Spleen (tissue), 11 donors: ENCODE measurements at regions not wholly inside any gene's neighbourhood (a gene's known extent, or its start where the extent isn't known, plus 50 kb on each side); places are given as distances from the start of the nearest gene placed in this dataset.
"Not testable (repeated sequence)": the region's sequence is repeated elsewhere in the genome, so short reads cannot be mapped to it uniquely, and the experiment has no call there.

Experiments used
- DNase-seq: peaks from one replicate; pipeline ENCODE4 v3.0.0-alpha.2; 2020
- H3K27ac ChIP-seq, 8 donors: fragments of 200-600 bp; sonication (generic) in 7 of 8; 1 replicate in 4 of 8; 2 replicates in 4 of 8; pipeline versions ENCODE4 v1.5.0 to v1.8.0; 2016 to 2021; ENCODE audit warnings: inconsistent platforms in 4 of 8, mild to moderate bottlenecking in 4 of 8, moderate library complexity in 1 of 8
- H3K27me3 ChIP-seq, 7 donors: fragments of 200-600 bp; sonication (generic) in 6 of 7; replicated peaks in 1 of 7; 1 replicate in 4 of 7; 2 replicates in 3 of 7; pipeline versions ENCODE4 v1.5.0 to v1.8.0; 2016 to 2021; ENCODE audit warnings: inconsistent platforms in 3 of 7, mild to moderate bottlenecking in 1 of 7
- H3K36me3 ChIP-seq, 6 donors: fragments of 200-600 bp; sonication (generic) in 5 of 6; 1 replicate in 4 of 6; 2 replicates in 2 of 6; pipeline versions ENCODE4 v1.5.0 to v1.8.0; 2016 to 2021; ENCODE audit warnings: inconsistent platforms in 2 of 6
- H3K4me1 ChIP-seq, 6 donors: fragments of 200-600 bp; sonication (generic) in 5 of 6; 1 replicate in 3 of 6; 2 replicates in 3 of 6; pipeline versions ENCODE4 v1.5.0 to v1.8.0; 2016 to 2021; ENCODE audit warnings: inconsistent platforms in 3 of 6
- H3K4me3 ChIP-seq, 8 donors: fragments of 200-600 bp; sonication (generic) in 7 of 8; 1 replicate in 4 of 8; 2 replicates in 4 of 8; pipeline versions ENCODE4 v1.5.0 to v1.8.0; 2016 to 2021; ENCODE audit warnings: inconsistent platforms in 4 of 8, mild to moderate bottlenecking in 4 of 8, moderate library complexity in 2 of 8
- H3K9me3 ChIP-seq, 8 donors: fragments of 200-600 bp; sonication (generic) in 7 of 8; 1 replicate in 4 of 8; 2 replicates in 4 of 8; pipeline versions ENCODE4 v1.5.0 to v1.8.0; 2016 to 2021; ENCODE audit warnings: inconsistent platforms in 4 of 8
- POLR2A ChIP-seq, 3 donors: fragments of 450-650 bp; IDR thresholded peaks; one replicate each; pipeline ENCODE4 v1.5.1; 2017; ENCODE audit warnings: antibody characterized with exemption in 3 of 3, mild to moderate bottlenecking in 1 of 3
- POLR2AphosphoS5 ChIP-seq, 3 donors: sonication (generic); formaldehyde crosslinking; IDR thresholded peaks; one replicate each; pipeline ENCODE4 v1.5.1; 2017; ENCODE audit warnings: antibody characterized with exemption in 3 of 3
- WGBS, 5 donors: extraction: QIAGEN DNeasy Blood & Tissue Kit in 3 of 5; methylation state at CpG; one replicate each; pipeline versions ENCODE4 v1.1.5 to v1.1.7; 2013 to 2018; 5-methylcytosine and 5-hydroxymethylcytosine counted together
- intact Hi-C: fragments of 100-400 bp; cut with DNase I; formaldehyde crosslinking; loops from one replicate; pipeline ENCODE4 v1.15.0; 2023; ENCODE audit warnings: low total_unique reads
- TF ChIP-seq, protein P1 (sequence below), 11 experiments: fragments of 200-600 bp in 7 of 11; fragments of 450-650 bp in 4 of 11; sonication (generic) in 4 of 11; IDR thresholded peaks in 8 of 11; conservative IDR thresholded peaks in 3 of 11; 1 replicate in 7 of 11; 2 replicates in 4 of 11; pipeline versions ENCODE4 v1.4.0 to v1.8.0; 2016 to 2021; ENCODE audit warnings: antibody characterized with exemption in 11 of 11, inconsistent platforms in 4 of 11, mild to moderate bottlenecking in 1 of 11
- donor health status: healthy with polysubstance abuse.
- donor health status: DM: no; HTN: no; CAD: no; lungs with moderate emphysema.
- donor health status: DM: no; HTN: no; CAD: no.
- donor health status: Bipolar disorder and iron deficiency.
- donor health status: healthy.
- donor health status: DM: no; HTN: no; CAD: no.
- donor health status: DM: yes; HTN: yes; CAD: no.

- no peaks in the 10 kb centered on the region for H3K9me3 ChIP-seq
- H3K27ac ChIP-seq, result no peak overlapping the region
- no peaks in the 10 kb centered on the region for H3K4me1 ChIP-seq
- TF ChIP-seq POLR2A (IDR thresholded peaks at IDR 0.05) (no peak), POLR2AphosphoS5 (IDR thresholded peaks at IDR 0.05) (no peak)
- TF ChIP-seq, protein P1, sequence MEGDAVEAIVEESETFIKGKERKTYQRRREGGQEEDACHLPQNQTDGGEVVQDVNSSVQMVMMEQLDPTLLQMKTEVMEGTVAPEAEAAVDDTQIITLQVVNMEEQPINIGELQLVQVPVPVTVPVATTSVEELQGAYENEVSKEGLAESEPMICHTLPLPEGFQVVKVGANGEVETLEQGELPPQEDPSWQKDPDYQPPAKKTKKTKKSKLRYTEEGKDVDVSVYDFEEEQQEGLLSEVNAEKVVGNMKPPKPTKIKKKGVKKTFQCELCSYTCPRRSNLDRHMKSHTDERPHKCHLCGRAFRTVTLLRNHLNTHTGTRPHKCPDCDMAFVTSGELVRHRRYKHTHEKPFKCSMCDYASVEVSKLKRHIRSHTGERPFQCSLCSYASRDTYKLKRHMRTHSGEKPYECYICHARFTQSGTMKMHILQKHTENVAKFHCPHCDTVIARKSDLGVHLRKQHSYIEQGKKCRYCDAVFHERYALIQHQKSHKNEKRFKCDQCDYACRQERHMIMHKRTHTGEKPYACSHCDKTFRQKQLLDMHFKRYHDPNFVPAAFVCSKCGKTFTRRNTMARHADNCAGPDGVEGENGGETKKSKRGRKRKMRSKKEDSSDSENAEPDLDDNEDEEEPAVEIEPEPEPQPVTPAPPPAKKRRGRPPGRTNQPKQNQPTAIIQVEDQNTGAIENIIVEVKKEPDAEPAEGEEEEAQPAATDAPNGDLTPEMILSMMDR (IDR thresholded peaks at IDR 0.05 in 8 of 11, conservative IDR thresholded peaks at IDR 0.05 in 3 of 11), result no peak
- no peaks in the 10 kb centered on the region for H3K36me3 ChIP-seq
- H3K4me3 ChIP-seq, result no peak overlapping the region
- WGBS, 5 donors, result 88 to 95% (median 92%) methylated on average over 2 of the region's 2 CpGs
- no peak for DNase-seq
- intact Hi-C loops, result no loop called here
- peaks cover 0 to 25% (median 0%) of the 10 kb centered on the region in 7 donors for H3K27me3 ChIP-seq
These were observed 62.7 kb upstream of the ITGA11 start for GRCh38 chr15:68494573-68495110.

- WGBS, 5 donors, result 74 to 91% (median 77%) methylated on average over 1 of the region's 1 CpG
- no peak for DNase-seq
- Histone ChIP-seq H3K27me3 (peaks cover 0 to 21% (median 0%) of the 10 kb centered on the region in 7 donors), H3K36me3 (no peaks in the 10 kb centered on the region), H3K4me1 (no peaks in the 10 kb centered on the region), H3K27ac (no peak overlapping the region), H3K4me3 (no peak overlapping the region), H3K9me3 (no peaks in the 10 kb centered on the region)
- intact Hi-C loops, result no loop called here
- TF ChIP-seq, protein P1 (IDR thresholded peaks at IDR 0.05 in 8 of 11, conservative IDR thresholded peaks at IDR 0.05 in 3 of 11), result no peak
- TF ChIP-seq POLR2A (IDR thresholded peaks at IDR 0.05) (no peak), POLR2AphosphoS5 (IDR thresholded peaks at IDR 0.05) (no peak)
These were observed 63.4 kb upstream of the ITGA11 start for GRCh38 chr15:68495221-68495950.

DNA sequence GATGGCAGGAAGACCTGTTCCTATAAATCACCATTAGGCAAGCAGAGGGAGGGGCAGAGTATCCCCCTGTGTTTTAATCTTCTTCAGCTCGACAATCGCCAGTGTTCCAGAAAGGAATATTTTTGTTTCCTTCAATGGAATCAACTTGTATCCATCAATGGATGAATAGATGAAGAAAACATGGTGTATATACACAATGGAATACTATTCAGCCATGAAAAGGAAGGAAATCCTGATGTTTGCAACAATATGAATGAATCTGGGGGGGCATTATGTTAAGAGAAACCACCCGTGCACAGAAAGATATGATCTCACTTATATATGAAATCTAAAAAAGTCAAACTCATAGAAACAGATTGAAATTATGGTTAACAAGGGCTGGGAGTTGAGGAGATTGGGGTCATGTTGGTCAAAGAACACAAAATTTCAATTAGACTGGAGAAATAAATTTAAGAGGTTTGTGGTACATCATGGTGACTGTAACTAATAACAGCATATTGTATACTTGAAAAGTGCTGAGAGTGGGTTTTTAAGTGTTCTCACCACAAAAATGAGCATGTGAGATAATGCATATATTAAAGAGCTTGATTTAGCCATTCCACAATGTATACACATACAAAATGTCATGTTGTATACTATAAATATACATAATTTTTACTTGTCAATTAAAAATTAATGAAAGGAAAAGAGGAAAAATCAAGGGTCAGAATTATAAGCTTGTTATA, 64.2 kb upstream of the ITGA11 start:
- H3K27me3 ChIP-seq, result peaks cover 0 to 21% (median 0%) of the 10 kb centered on the region in 7 donors
- H3K4me1 ChIP-seq, result no peaks in the 10 kb centered on the region
- H3K9me3 ChIP-seq, result no peaks in the 10 kb centered on the region
- no peak for DNase-seq
- H3K4me3 ChIP-seq, result no peak overlapping the region
- no peak overlapping the region for H3K27ac ChIP-seq
- TF ChIP-seq, protein P1 (IDR thresholded peaks at IDR 0.05 in 8 of 11, conservative IDR thresholded peaks at IDR 0.05 in 3 of 11), result no peak
- TF ChIP-seq POLR2A (IDR thresholded peaks at IDR 0.05) (no peak), POLR2AphosphoS5 (IDR thresholded peaks at IDR 0.05) (no peak)
- 71 to 86% (median 77%) methylated on average over 3 of the region's 3 CpGs for WGBS, 5 donors
- intact Hi-C loops, result no loop called here
- H3K36me3 ChIP-seq, result no peaks in the 10 kb centered on the region

GRCh38 chr15:68496751-68497150, 64.8 kb upstream of the ITGA11 start:
- peaks cover 0 to 18% (median 0%) of the 10 kb centered on the region in 7 donors for H3K27me3 ChIP-seq
- H3K4me1 ChIP-seq, H3K4me3 ChIP-seq, H3K27ac ChIP-seq, H3K36me3 ChIP-seq, H3K9me3 ChIP-seq, intact Hi-C loops, DNase-seq: not testable (repeated sequence)
- 84 to 93% (median 89%) methylated on average over 3 of the region's 3 CpGs for WGBS, 5 donors
